Liver (tissue), 3 donors: ENCODE measurements at regions not wholly inside any gene's neighbourhood (a gene's known extent, or its start where the extent isn't known, plus 50 kb on each side); places are given as distances from the start of the nearest gene placed in this dataset.

Experiments
- CTCF ChIP-seq: fragments of 150-350 bp; IDR thresholded peaks from 2 replicates; pipeline ENCODE4 v1.5.1; 2017; ENCODE audit warnings: improper control_type of control experiment, low read depth, low read length; ENCODE audit not compliant: missing input control
- RAD21 ChIP-seq, 2 donors: IDR thresholded peaks; 2 replicates each; pipeline ENCODE4 v1.6.1; 2016; ENCODE audit warnings: antibody characterized with exemption in 2 of 2, mild to moderate bottlenecking in 2 of 2
- donor health status: healthy.
- donor health status: healthy.

- TF ChIP-seq CTCF (no peak), RAD21 (IDR thresholded peaks at IDR 0.05) (no peak)
Measured at GRCh38 chr2:57107353-57107752, 923.6 kb downstream of the CCDC85A start.
